Small intestine (tissue), 7 donors: ENCODE measurements at regions not wholly inside any gene's neighbourhood (a gene's known extent, or its start where the extent isn't known, plus 50 kb on each side); places are given as distances from the start of the nearest gene placed in this dataset.

ENCODE experiments used
- DNase-seq, 2 donors: peaks; one replicate each; pipeline versions ENCODE4 v3.0.0 to v3.0.0-alpha.2; 2013
- FAIRE-seq: peaks from 2 replicates; lab custom pipeline; 2012; peaks lifted over from hg19 to GRCh38; lab: Jason Lieb, UNC
- H3K27ac ChIP-seq, 3 donors: one replicate each; pipeline ENCODE4 v1.5.1; 2013; ENCODE audit warnings: low read length in 2 of 3, mild to moderate bottlenecking in 2 of 3, control low read depth in 1 of 3, inconsistent platforms in 1 of 3, low read depth in 1 of 3, moderate library complexity in 1 of 3
- H3K27me3 ChIP-seq, 3 donors: one replicate each; pipeline ENCODE4 v1.6.1; 2013; ENCODE audit warnings: low read length in 3 of 3, inconsistent platforms in 1 of 3; ENCODE audit not compliant: control insufficient read depth in 3 of 3, insufficient read depth in 3 of 3
- H3K36me3 ChIP-seq, 3 donors: one replicate each; pipeline ENCODE4 v1.6.1; 2013; ENCODE audit warnings: low read length in 3 of 3, inconsistent platforms in 1 of 3, low read depth in 1 of 3, mild to moderate bottlenecking in 1 of 3, moderate library complexity in 1 of 3; ENCODE audit not compliant: control insufficient read depth in 3 of 3, insufficient read depth in 2 of 3
- H3K4me1 ChIP-seq, 3 donors: one replicate each; pipeline ENCODE4 v1.6.1; 2013; ENCODE audit warnings: low read length in 2 of 3, inconsistent platforms in 1 of 3, low read depth in 1 of 3, mild to moderate bottlenecking in 1 of 3, moderate library complexity in 1 of 3; ENCODE audit not compliant: control insufficient read depth in 3 of 3, insufficient read depth in 2 of 3
- H3K4me3 ChIP-seq, 3 donors: one replicate each; pipeline ENCODE4 v1.5.1; 2013; ENCODE audit warnings: low read length in 3 of 3, control low read depth in 1 of 3, inconsistent platforms in 1 of 3, low read depth in 1 of 3, mild to moderate bottlenecking in 1 of 3, moderate library complexity in 1 of 3
- H3K9me3 ChIP-seq, 2 donors: one replicate each; pipeline ENCODE4 v1.6.1; 2013; ENCODE audit warnings: low read depth in 1 of 2, low read length in 1 of 2; ENCODE audit not compliant: control insufficient read depth in 2 of 2, insufficient read depth in 1 of 2
- WGBS, 3 donors: extraction: QIAGEN DNeasy Blood & Tissue Kit; methylation state at CpG; one replicate each; pipeline ENCODE4 v1.1.7; 2013; 5-methylcytosine and 5-hydroxymethylcytosine counted together
- donor health status: healthy with polysubstance abuse.
- donor health status: control.
- donor health status: control.
- donor health status: Bipolar disorder and iron deficiency.
- donor health status: healthy.

GRCh38 chr10:36380538-36380937 is 738.4 kb upstream of the FZD8 start:
- no peaks in the 10 kb centered on the region for H3K9me3 ChIP-seq
- no peak overlapping the region for H3K4me3 ChIP-seq
- DNase-seq (no peak), FAIRE-seq (no peak)
- H3K4me1 ChIP-seq: no peaks in the 10 kb centered on the region
- no peaks in the 10 kb centered on the region for H3K36me3 ChIP-seq
- WGBS, 3 donors: 57 to 76% (median 59%) methylated on average over 2 of the region's 2 CpGs
- no peaks in the 10 kb centered on the region for H3K27me3 ChIP-seq
- H3K27ac ChIP-seq: no peak overlapping the region

DNA sequence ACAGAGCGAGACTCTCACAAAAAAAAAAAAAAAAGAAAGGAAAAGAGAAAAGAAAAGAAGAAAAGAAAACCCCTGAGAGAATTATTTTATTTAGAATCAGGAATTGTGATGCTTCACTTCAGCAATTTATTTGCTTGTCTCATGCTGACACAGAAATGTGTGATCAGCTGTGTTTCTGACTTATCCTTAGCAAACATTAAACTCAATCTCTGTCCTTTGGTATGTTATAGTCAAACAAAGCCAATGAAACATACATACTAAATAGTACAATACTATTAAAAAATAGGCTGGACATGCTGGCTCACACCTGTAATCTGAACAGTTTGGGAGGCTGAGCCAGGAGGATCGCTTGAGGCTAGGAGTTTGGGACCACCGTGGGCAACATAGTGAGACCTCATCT is 733.0 kb upstream of the FZD8 start:
- no peak overlapping the region for H3K27ac ChIP-seq
- H3K4me3 ChIP-seq: no peak overlapping the region
- FAIRE-seq: no peak
- 79 to 91% (median 89%) methylated on average over 3 of the region's 3 CpGs for WGBS, 3 donors
- DNase-seq: no peak
- H3K36me3 ChIP-seq: no peaks in the 10 kb centered on the region
- H3K9me3 ChIP-seq: no peaks in the 10 kb centered on the region
- H3K27me3 ChIP-seq: no peaks in the 10 kb centered on the region
- H3K4me1 ChIP-seq: no peaks in the 10 kb centered on the region

DNA sequence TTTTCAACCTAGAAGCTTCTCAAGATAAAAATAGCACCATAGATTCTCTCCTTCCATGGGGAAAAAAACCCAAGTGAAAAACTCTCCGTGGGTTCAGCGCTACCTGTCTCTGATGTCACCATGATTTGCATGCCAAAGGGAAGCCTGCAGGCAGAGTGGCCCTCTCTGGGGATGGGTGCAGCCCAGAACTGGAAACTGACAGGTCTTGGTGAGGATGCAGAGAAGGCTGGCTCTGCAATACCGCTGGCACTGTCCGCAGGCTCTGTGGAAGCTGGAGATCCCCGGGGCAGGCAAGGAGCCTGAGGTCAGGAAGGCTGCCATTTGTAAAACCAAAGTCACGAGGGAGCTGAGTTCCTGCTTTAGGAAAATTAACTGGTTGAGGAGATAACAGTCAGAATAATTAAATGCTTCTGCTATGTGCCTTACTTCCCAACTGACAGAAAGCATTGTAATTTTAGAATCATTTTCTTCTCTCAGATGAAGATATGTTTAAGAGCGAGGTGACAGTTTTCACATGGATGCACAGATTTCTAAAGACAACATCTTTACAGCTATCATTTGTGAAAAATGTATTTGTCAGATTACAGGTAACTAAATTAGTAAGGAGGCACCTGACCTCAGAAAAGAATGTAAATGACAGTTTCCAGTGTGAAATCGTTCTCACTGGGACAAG is 731.5 kb upstream of the FZD8 start:
- DNase-seq (no peak), FAIRE-seq (no peak)
- Histone ChIP-seq H3K9me3 (no peaks in the 10 kb centered on the region), H3K4me3 (no peak overlapping the region), H3K4me1 (no peaks in the 10 kb centered on the region), H3K36me3 (no peaks in the 10 kb centered on the region), H3K27ac (no peak overlapping the region), H3K27me3 (no peaks in the 10 kb centered on the region)
- WGBS, 3 donors: 75 to 78% (median 77%) methylated on average over 8 of the region's 8 CpGs

- Histone ChIP-seq H3K4me1 (no peaks in the 10 kb centered on the region), H3K9me3 (no peaks in the 10 kb centered on the region), H3K36me3 (no peaks in the 10 kb centered on the region), H3K4me3 (no peak overlapping the region), H3K27me3 (no peaks in the 10 kb centered on the region), H3K27ac (no peak overlapping the region)
- FAIRE-seq (no peak), DNase-seq (no peak)
- 33 to 53% (median 44%) methylated on average over 3 of the region's 3 CpGs for WGBS, 3 donors
Measured at GRCh38 chr10:36367362-36367761, 725.3 kb upstream of the FZD8 start.

GRCh38 chr10:36366843-36367242 is 724.7 kb upstream of the FZD8 start:
- H3K27me3 ChIP-seq: no peaks in the 10 kb centered on the region
- FAIRE-seq: no peak

GRCh38 chr10:36366065-36366464 is 724.0 kb upstream of the FZD8 start:
- no peaks in the 10 kb centered on the region for H3K4me1 ChIP-seq
- no peak overlapping the region for H3K4me3 ChIP-seq
- FAIRE-seq (no peak), DNase-seq (no peak)
- H3K27ac ChIP-seq: no peak overlapping the region
- H3K36me3 ChIP-seq: no peaks in the 10 kb centered on the region
- H3K27me3 ChIP-seq: no peaks in the 10 kb centered on the region
- H3K9me3 ChIP-seq: no peaks in the 10 kb centered on the region
- 71 to 87% (median 76%) methylated on average over 2 of the region's 2 CpGs for WGBS, 3 donors

More at GRCh38 chr10:36366843-36367242, 724.7 kb upstream of the FZD8 start:
- no peak overlapping the region for H3K4me3 ChIP-seq
- H3K36me3 ChIP-seq: no peaks in the 10 kb centered on the region
- H3K27ac ChIP-seq: no peak overlapping the region
- H3K4me1 ChIP-seq: no peaks in the 10 kb centered on the region
- no peaks in the 10 kb centered on the region for H3K9me3 ChIP-seq
- DNase-seq: no peak

DNA sequence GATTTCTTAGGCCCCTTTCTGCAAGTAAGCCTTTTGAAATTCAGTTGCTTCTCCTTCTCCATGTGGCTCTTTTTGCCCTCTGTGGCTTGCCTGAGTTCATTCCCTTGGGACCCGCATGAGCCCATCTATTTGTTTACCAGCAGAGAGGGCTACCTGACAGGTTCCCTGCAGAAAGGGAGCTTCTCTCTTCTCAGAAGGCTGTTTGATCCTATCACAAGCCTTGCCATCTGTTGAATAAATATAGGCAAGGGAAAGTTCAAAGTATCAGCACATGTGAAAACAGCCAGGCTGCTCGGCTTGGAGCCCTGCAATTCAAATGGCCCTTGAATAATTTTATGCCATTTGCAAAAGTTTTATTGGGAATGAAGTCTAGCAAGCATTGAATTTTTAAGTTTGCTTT is 720.2 kb upstream of the FZD8 start:
- WGBS, 3 donors: 19 to 58% (median 29%) methylated on average over 2 of the region's 2 CpGs
- DNase-seq (no peak), FAIRE-seq (no peak)
- Histone ChIP-seq H3K4me3 (no peak overlapping the region), H3K27me3 (peaks cover 0 to 2% (median 0%) of the 10 kb centered on the region in 3 donors), H3K4me1 (no peaks in the 10 kb centered on the region), H3K9me3 (peaks cover 0 to 2% of the 10 kb centered on the region in 2 donors), H3K27ac (no peak overlapping the region), H3K36me3 (no peaks in the 10 kb centered on the region)

DNA sequence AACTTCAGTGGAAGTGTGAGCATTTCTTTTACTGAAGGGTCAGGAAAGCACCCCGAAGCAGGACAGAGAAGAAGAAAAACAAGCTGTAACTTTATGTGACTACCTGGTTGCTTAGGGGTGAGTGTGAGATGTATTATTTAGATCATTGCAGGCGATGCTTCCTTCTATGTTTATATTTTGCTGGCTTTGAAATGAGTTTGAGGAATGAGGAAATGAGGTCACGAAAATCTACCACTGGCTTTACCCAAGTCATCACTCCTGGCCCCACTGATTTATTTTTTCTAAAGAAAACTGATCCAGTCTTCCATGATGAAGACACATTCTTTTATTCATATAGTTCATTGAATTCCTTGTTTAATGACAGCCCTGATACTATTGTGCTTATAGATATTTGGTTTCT is 716.6 kb upstream of the FZD8 start:
- Histone ChIP-seq H3K4me3 (no peak overlapping the region), H3K36me3 (no peaks in the 10 kb centered on the region), H3K4me1 (no peaks in the 10 kb centered on the region), H3K27me3 (peaks cover 0 to 2% (median 0%) of the 10 kb centered on the region in 3 donors), H3K9me3 (peaks cover 0 to 3% of the 10 kb centered on the region in 2 donors), H3K27ac (no peak overlapping the region)
- no peak for DNase-seq
- 52 to 65% (median 56%) methylated on average over 3 of the region's 3 CpGs for WGBS, 3 donors
- no peak for FAIRE-seq

DNA sequence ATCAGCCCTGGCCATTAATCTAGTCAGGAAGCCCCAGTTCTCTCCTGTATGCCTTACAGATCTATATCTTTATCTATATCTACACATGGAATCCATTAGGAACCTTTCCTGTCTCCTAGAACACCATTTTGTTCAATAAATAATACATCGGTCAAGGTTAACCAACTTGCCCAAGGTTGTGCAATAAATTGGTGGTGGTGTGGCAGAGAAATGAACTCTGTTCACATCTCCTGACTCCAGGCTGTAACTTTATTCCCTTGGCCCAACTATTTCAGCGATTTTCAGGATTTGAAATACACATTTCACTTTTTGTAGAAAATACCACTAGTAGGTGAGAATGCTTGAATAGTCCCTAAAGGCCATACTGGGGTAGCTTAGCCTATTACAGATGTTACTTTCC is 712.5 kb upstream of the FZD8 start:
- H3K27ac ChIP-seq: no peak overlapping the region
- H3K4me3 ChIP-seq: no peak overlapping the region
- H3K27me3 ChIP-seq: peaks cover 0 to 2% (median 0%) of the 10 kb centered on the region in 3 donors
- WGBS, 3 donors: 80 to 88% (median 86%) methylated on average over 2 of the region's 2 CpGs
- H3K4me1 ChIP-seq: no peaks in the 10 kb centered on the region
- peaks cover 0 to 1% of the 10 kb centered on the region in 2 donors for H3K9me3 ChIP-seq
- DNase-seq (no peak), FAIRE-seq (no peak)
- no peaks in the 10 kb centered on the region for H3K36me3 ChIP-seq
